ENCODE measurements at regions not wholly inside any gene's neighbourhood (a gene's known extent, or its start where the extent isn't known, plus 50 kb on each side); places are given as distances from the start of the nearest gene placed in this dataset.

GRCh38 chr3:127373441-127374085 lies 85.7 kb upstream of the PRR20G start:
- DNase-seq: no peak
- no peak for TF ChIP-seq CTCF (IDR thresholded peaks at IDR 0.05)

GRCh38 chr3:127371846-127372245 lies 84.0 kb upstream of the PRR20G start:
- intact Hi-C loops (cut with DNase I): no loop called here
- DNase-seq: no peak
- Histone ChIP-seq H3K9ac (ENCODE audit: low read depth in 2 of 2, low read length in 2 of 2) (no peak overlapping the region), H3K36me3 (no peaks in the 10 kb centered on the region), H3K4me3 (no peak overlapping the region), H3K4me1 (no peaks in the 10 kb centered on the region), H3K27me3 (no peaks in the 10 kb centered on the region), H3K9me3 (no peaks in the 10 kb centered on the region), H3K27ac (no peak overlapping the region)
- no peak for TF ChIP-seq CTCF (IDR thresholded peaks at IDR 0.05)

More at GRCh38 chr3:127373441-127374085, 85.7 kb upstream of the PRR20G start:
- Histone ChIP-seq H3K27me3 (no peaks in the 10 kb centered on the region), H3K9ac (ENCODE audit: low read depth in 2 of 2, low read length in 2 of 2) (no peak overlapping the region), H3K36me3 (no peaks in the 10 kb centered on the region), H3K4me1 (no peaks in the 10 kb centered on the region), H3K4me3 (no peak overlapping the region), H3K9me3 (no peaks in the 10 kb centered on the region), H3K27ac (no peak overlapping the region)
- intact Hi-C loops (cut with DNase I): no loop called here

GRCh38 chr3:127371334-127371733 lies 83.5 kb upstream of the PRR20G start:
- H3K36me3 ChIP-seq: no peaks in the 10 kb centered on the region
- intact Hi-C loops (cut with DNase I): no loop called here
- H3K9me3 ChIP-seq: no peaks in the 10 kb centered on the region
- H3K27ac ChIP-seq: no peak overlapping the region
- H3K4me1 ChIP-seq: no peaks in the 10 kb centered on the region
- TF ChIP-seq CTCF (IDR thresholded peaks at IDR 0.05): no peak
- H3K9ac ChIP-seq (ENCODE audit: low read depth in 2 of 2, low read length in 2 of 2): no peak overlapping the region
- DNase-seq: no peak
- no peak overlapping the region for H3K4me3 ChIP-seq
- H3K27me3 ChIP-seq: no peaks in the 10 kb centered on the region

- Histone ChIP-seq H3K9me3 (no peaks in the 10 kb centered on the region), H3K27ac (no peak overlapping the region), H3K36me3 (no peaks in the 10 kb centered on the region), H3K4me3 (no peak overlapping the region), H3K27me3 (no peaks in the 10 kb centered on the region), H3K4me1 (no peaks in the 10 kb centered on the region), H3K9ac (ENCODE audit: low read depth in 2 of 2, low read length in 2 of 2) (no peak overlapping the region)
- intact Hi-C loops (cut with DNase I): no loop called here
- no peak for TF ChIP-seq CTCF (IDR thresholded peaks at IDR 0.05)
- no peak for DNase-seq
Observed at GRCh38 chr3:127370906-127371305, 83.1 kb upstream of the PRR20G start.

GRCh38 chr3:127369356-127369935 lies 81.6 kb upstream of the PRR20G start:
- no peaks in the 10 kb centered on the region for H3K4me1 ChIP-seq
- no peak overlapping the region for H3K4me3 ChIP-seq
- no peaks in the 10 kb centered on the region for H3K36me3 ChIP-seq
- H3K27me3 ChIP-seq: no peaks in the 10 kb centered on the region
- TF ChIP-seq CTCF (IDR thresholded peaks at IDR 0.05): no peak
- no peak for DNase-seq
- H3K27ac ChIP-seq: no peak overlapping the region
- no peak overlapping the region for H3K9ac ChIP-seq (ENCODE audit: low read depth in 2 of 2, low read length in 2 of 2)
- no peaks in the 10 kb centered on the region for H3K9me3 ChIP-seq
- intact Hi-C loops (cut with DNase I): no loop called here
